ENCODE measurements at regions not wholly inside any gene's neighbourhood (a gene's known extent, or its start where the extent isn't known, plus 50 kb on each side); places are given as distances from the start of the nearest gene placed in this dataset.

GRCh38 chr17:71496552-71496951 is 624.3 kb upstream of the SOX9 start:
- in situ Hi-C loops (cut with HindIII; ENCODE audit: low pct_unique_long_range_greater_than_20kb, low sequenced_read_pairs), result no loop called here
- CTCF ChIA-PET, result no interaction called here

GRCh38 chr17:71500761-71501555 is 619.9 kb upstream of the SOX9 start:
- intact Hi-C loops (cut with micrococcal nuclease; ENCODE audit: unreplicated experiment) (no loop called here), in situ Hi-C loops (cut with HindIII; ENCODE audit: low pct_unique_long_range_greater_than_20kb, low sequenced_read_pairs) (no loop called here)
- POLR2A ChIA-PET, result no interaction called here
- no peaks in the 10 kb centered on the region for H3K4me1 ChIP-seq (ENCODE audit: control insufficient read depth, insufficient read depth, low read length)
- H3K36me3 ChIP-seq (ENCODE audit: control insufficient read depth, insufficient read depth, low read length), result no peaks in the 10 kb centered on the region
- no peak for TF ChIP-seq REST (IDR thresholded peaks at IDR 0.05; ENCODE audit: insufficient read depth in 1 of 2, low read depth in 2 of 2, low read length in 1 of 2)
- no peak for TF ChIP-seq POLR2AphosphoS5 (IDR thresholded peaks at IDR 0.05; ENCODE audit: low read depth, low read length)
- TF ChIP-seq SIN3A (IDR thresholded peaks at IDR 0.05; ENCODE audit: borderline replicate concordance, insufficient read depth, low read depth, low read length), result no peak
- TF ChIP-seq CTCF (IDR thresholded peaks at IDR 0.05), result no peak
- no peak for TF ChIP-seq TCF7L2 (IDR thresholded peaks at IDR 0.05; ENCODE audit: low read depth, low read length)
- no TSS peak for BruUV-seq (replicated peaks)
- no peak overlapping the region for H3K4me3 ChIP-seq (ENCODE audit: low read depth in 2 of 2, low read length in 2 of 2)
- H3K27me3 ChIP-seq (ENCODE audit: control insufficient read depth, insufficient read depth, low read length), result no peaks in the 10 kb centered on the region
- H3K9me3 ChIP-seq (ENCODE audit: control insufficient read depth, insufficient read depth, low read depth, low read length), result no peaks in the 10 kb centered on the region
- H3K27ac ChIP-seq (ENCODE audit: low read length), result no peak overlapping the region
- CTCF ChIA-PET, result no interaction called here
- DNase-seq (ENCODE audit: low read depth, low spot score), result no peak
- ATAC-seq, result no peak

More at GRCh38 chr17:71496552-71496951, 624.3 kb upstream of the SOX9 start:
- Histone ChIP-seq H3K4me3 (ENCODE audit: low read depth in 2 of 2, low read length in 2 of 2) (no peak overlapping the region), H3K9me3 (ENCODE audit: control insufficient read depth, insufficient read depth, low read depth, low read length) (no peaks in the 10 kb centered on the region), H3K4me1 (ENCODE audit: control insufficient read depth, insufficient read depth, low read length) (no peaks in the 10 kb centered on the region), H3K27ac (ENCODE audit: low read length) (no peak overlapping the region), H3K36me3 (ENCODE audit: control insufficient read depth, insufficient read depth, low read length) (no peaks in the 10 kb centered on the region), H3K27me3 (ENCODE audit: control insufficient read depth, insufficient read depth, low read length) (no peaks in the 10 kb centered on the region)
- DNase-seq (ENCODE audit: low read depth, low spot score), result no peak
- TF ChIP-seq POLR2AphosphoS5 (IDR thresholded peaks at IDR 0.05; ENCODE audit: low read depth, low read length) (no peak), TCF7L2 (IDR thresholded peaks at IDR 0.05; ENCODE audit: low read depth, low read length) (no peak), REST (IDR thresholded peaks at IDR 0.05; ENCODE audit: insufficient read depth in 1 of 2, low read depth in 2 of 2, low read length in 1 of 2) (no peak), CTCF (IDR thresholded peaks at IDR 0.05) (no peak), SIN3A (IDR thresholded peaks at IDR 0.05; ENCODE audit: borderline replicate concordance, insufficient read depth, low read depth, low read length) (no peak)
- ATAC-seq, result no peak
- BruUV-seq (replicated peaks), result no TSS peak
- intact Hi-C loops (cut with micrococcal nuclease; ENCODE audit: unreplicated experiment), result no loop called here
- POLR2A ChIA-PET, result no interaction called here

All from Panc1 (cell line).